Stimulated activated CD8-positive, alpha-beta memory T cell treated with anti-CD3 and anti-CD28 coated beads, Interleukin-4, amount 100 ng/mL, for 1 hour (primary cell): ENCODE measurements at regions not wholly inside any gene's neighbourhood (a gene's known extent, or its start where the extent isn't known, plus 50 kb on each side); places are given as distances from the start of the nearest gene placed in this dataset.
A peak's percentile ranks its signal among the peaks of the same experiment; 100 is the strongest.
"Not testable (repeated sequence)": the region's sequence is repeated elsewhere in the genome, so short reads cannot be mapped to it uniquely, and the experiment has no call there.

Source experiments
- DNase-seq, 2 donors: peaks; one replicate each; pipeline ENCODE4 v3.0.0-alpha.2; 2020; ENCODE audit warnings: low read depth in 2 of 2, low spot score in 1 of 2

GRCh38 chrX:130467936-130468335 lies 66.1 kb downstream of the RBMX2 start:
- no peak for DNase-seq

- DNase-seq = no peak
Observed at GRCh38 chrX:130468395-130468923, 66.7 kb downstream of the RBMX2 start.

- no peak for DNase-seq
Observed at GRCh38 chrX:130482871-130483270, 81.1 kb downstream of the RBMX2 start.

GRCh38 chrX:130485870-130486269 lies 84.1 kb downstream of the RBMX2 start:
- no peak for DNase-seq

GRCh38 chrX:130495502-130495901 lies 93.7 kb downstream of the RBMX2 start:
- DNase-seq = not testable (repeated sequence)

GRCh38 chrX:130497531-130497930 lies 95.7 kb downstream of the RBMX2 start:
- no peak for DNase-seq

GRCh38 chrX:130498653-130499274 lies 97.0 kb downstream of the RBMX2 start:
- no peak for DNase-seq

- no peak for DNase-seq
Observed at GRCh38 chrX:130502016-130502570, 100.3 kb downstream of the RBMX2 start.

- DNase-seq = no peak
Observed at GRCh38 chrX:130504019-130504418, 102.2 kb downstream of the RBMX2 start.

- no peak for DNase-seq
Observed at GRCh38 chrX:130507015-130507414, 105.2 kb downstream of the RBMX2 start.

GRCh38 chrX:130512534-130512933 lies 110.7 kb downstream of the RBMX2 start:
- not testable (repeated sequence) for DNase-seq

GRCh38 chrX:130516123-130516522 lies 114.3 kb downstream of the RBMX2 start:
- no peak for DNase-seq

GRCh38 chrX:130523460-130524394 lies 121.9 kb downstream of the RBMX2 start:
- DNase-seq = no peak

GRCh38 chrX:130524476-130525194 lies 122.8 kb downstream of the RBMX2 start:
- no peak for DNase-seq

- DNase-seq = no peak
Observed at GRCh38 chrX:130529531-130529930, 127.7 kb downstream of the RBMX2 start.

- no peak for DNase-seq
Observed at GRCh38 chrX:130531066-130531465, 129.3 kb downstream of the RBMX2 start.

- DNase-seq = peak in 1 of 2 donors; percentile 2
Observed at GRCh38 chrX:130539721-130540321, 138.0 kb downstream of the RBMX2 start.

- no peak for DNase-seq
Observed at GRCh38 chrX:130543603-130544325, 142.0 kb downstream of the RBMX2 start.

GRCh38 chrX:130545796-130546195 lies 144.0 kb downstream of the RBMX2 start:
- DNase-seq = no peak

GRCh38 chrX:130549382-130549781 lies 147.6 kb downstream of the RBMX2 start:
- not testable (repeated sequence) for DNase-seq
